BJ (cell line): ENCODE measurements at regions not wholly inside any gene's neighbourhood (a gene's known extent, or its start where the extent isn't known, plus 50 kb on each side); places are given as distances from the start of the nearest gene placed in this dataset.

ENCODE experiments used
- CTCF ChIA-PET: fragments of 350-600 bp; formaldehyde crosslinking; extraction: SDS; loops from one replicate; lab custom pipeline; 2021; ENCODE audit warnings: antibody characterized with exemption, inconsistent platforms; lab: Yijun Ruan, JAX
- POLR2A ChIA-PET: fragments of 300-600 bp; sonication (Branson Sonifier 250); formaldehyde crosslinking; extraction: SDS; loops from one replicate; lab custom pipeline; 2021; ENCODE audit warnings: antibody characterized with exemption; lab: Charles Lee
- DNase-seq: peaks from one replicate; pipeline ENCODE4 v3.0.0-alpha.2; 2011; ENCODE audit warnings: low read depth
- H3K27me3 ChIP-seq: 2 replicates; pipeline ENCODE4 v1.6.0; 2011; ENCODE audit warnings: low read length; ENCODE audit not compliant: control insufficient read depth, insufficient read depth
- H3K36me3 ChIP-seq: 2 replicates; pipeline ENCODE4 v1.5.1; 2011; ENCODE audit warnings: low read length; ENCODE audit not compliant: control insufficient read depth, insufficient read depth
- H3K4me3 ChIP-seq: 2 replicates; pipeline ENCODE4 v1.5.1; 2011; ENCODE audit warnings: low read depth, mild to moderate bottlenecking, control low read depth, low read length
- CTCF ChIP-seq: IDR thresholded peaks from 2 replicates; pipeline ENCODE4 v1.5.1; 2011; ENCODE audit warnings: low read depth, mild to moderate bottlenecking, control low read depth, inconsistent platforms, low read length, moderate library complexity; ENCODE audit not compliant: insufficient read depth

GRCh38 chr4:45925809-45926208 lies 198.0 kb downstream of the GABRG1 start:
- CTCF ChIA-PET = no interaction called here

GRCh38 chr4:45920861-45921260 lies 203.0 kb downstream of the GABRG1 start:
- no peak for DNase-seq
- ChIA-PET CTCF (no interaction called here), POLR2A (no interaction called here)
- no peaks in the 10 kb centered on the region for H3K27me3 ChIP-seq
- no peaks in the 10 kb centered on the region for H3K36me3 ChIP-seq
- TF ChIP-seq CTCF = no peak
- H3K4me3 ChIP-seq = no peak overlapping the region

More at GRCh38 chr4:45925809-45926208, 198.0 kb downstream of the GABRG1 start:
- no peak overlapping the region for H3K4me3 ChIP-seq
- no peaks in the 10 kb centered on the region for H3K27me3 ChIP-seq
- no peak for DNase-seq
- H3K36me3 ChIP-seq = no peaks in the 10 kb centered on the region
- TF ChIP-seq CTCF = no peak
- POLR2A ChIA-PET = interaction anchor here (0.7 kb wide), 1 partner anchor 911 kb away, joined by 3 read pairs; no protein-coding TSS in a partner anchor

GRCh38 chr4:45910511-45910910 lies 213.3 kb downstream of the GABRG1 start:
- no peak for DNase-seq
- H3K4me3 ChIP-seq = no peak overlapping the region
- H3K36me3 ChIP-seq = no peaks in the 10 kb centered on the region
- POLR2A ChIA-PET = no interaction called here
- no peak for TF ChIP-seq CTCF
- CTCF ChIA-PET = no interaction called here
- H3K27me3 ChIP-seq = no peaks in the 10 kb centered on the region

GRCh38 chr4:45897946-45898585 lies 225.8 kb downstream of the GABRG1 start:
- POLR2A ChIA-PET = no interaction called here
- TF ChIP-seq CTCF = no peak
- Histone ChIP-seq H3K36me3 (no peaks in the 10 kb centered on the region), H3K4me3 (no peak overlapping the region), H3K27me3 (no peaks in the 10 kb centered on the region)
- DNase-seq = no peak
- CTCF ChIA-PET = no interaction called here

- Histone ChIP-seq H3K36me3 (no peaks in the 10 kb centered on the region), H3K27me3 (no peaks in the 10 kb centered on the region), H3K4me3 (no peak overlapping the region)
- TF ChIP-seq CTCF = no peak
- CTCF ChIA-PET = no interaction called here
- POLR2A ChIA-PET = no interaction called here
- DNase-seq = no peak
Observed at GRCh38 chr4:45883421-45883820, 240.4 kb downstream of the GABRG1 start.
